GM06990 (cell line): ENCODE measurements at regions not wholly inside any gene's neighbourhood (a gene's known extent, or its start where the extent isn't known, plus 50 kb on each side); places are given as distances from the start of the nearest gene placed in this dataset.

Experiments used
- DNase-seq: peaks from one replicate; pipeline ENCODE4 v3.0.0-alpha.2; 2011; ENCODE audit not compliant: insufficient read length; ENCODE audit errors: extremely low read depth
- H3K27me3 ChIP-seq: replicated peaks from 2 replicates; pipeline ENCODE4 v1.6.0; 2011; ENCODE audit warnings: low read length; ENCODE audit not compliant: control insufficient read depth, insufficient read depth
- H3K36me3 ChIP-seq: 2 replicates; pipeline ENCODE4 v1.5.1; 2011; ENCODE audit warnings: low read length; ENCODE audit not compliant: control insufficient read depth, insufficient read depth
- H3K4me3 ChIP-seq: replicated peaks from 2 replicates; pipeline ENCODE4 v1.5.1; 2011; ENCODE audit warnings: low read depth, mild to moderate bottlenecking, control low read depth, low read length
- TF ChIP-seq, protein P1 (sequence below): IDR thresholded peaks from 2 replicates; pipeline ENCODE4 v1.5.1; 2011; ENCODE audit warnings: low read length, control low read depth, mild to moderate bottlenecking, inconsistent platforms; ENCODE audit not compliant: insufficient read depth, poor library complexity, severe bottlenecking

DNA sequence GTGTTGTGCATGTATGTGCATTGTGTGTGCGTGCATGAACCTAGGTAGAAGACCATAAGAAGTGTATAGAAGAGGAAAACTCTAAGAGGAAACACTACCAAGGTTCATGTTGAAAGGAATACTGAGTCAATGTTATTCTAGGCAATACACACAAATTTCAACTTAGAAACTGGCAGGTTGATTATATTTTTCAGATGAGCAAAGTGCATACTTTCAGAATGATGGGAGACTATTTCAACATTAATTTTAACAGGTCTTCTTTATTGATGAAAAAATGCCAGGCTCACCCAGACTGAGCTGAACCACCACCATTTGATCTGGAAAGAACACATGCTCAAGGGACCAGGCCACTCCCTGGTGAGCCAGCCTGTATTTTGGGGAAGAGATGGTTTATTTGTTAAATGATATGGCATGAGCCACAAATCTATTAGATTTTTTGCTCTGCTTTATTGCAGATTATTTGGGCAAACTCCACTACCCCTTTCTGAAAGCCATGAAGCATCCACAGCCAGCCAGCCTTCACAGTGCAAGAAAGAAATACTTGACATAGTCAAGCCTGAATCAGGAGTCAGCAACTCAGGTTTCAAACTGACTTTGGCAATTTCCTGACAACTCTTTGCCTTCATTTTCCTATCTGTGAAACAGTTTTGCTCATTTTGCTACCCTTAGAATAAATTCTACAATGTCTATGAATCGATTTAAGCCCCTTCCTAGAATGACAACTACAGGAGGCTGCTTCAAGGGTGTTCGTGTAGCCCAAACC lies 368.9 kb downstream of the COG6 start:
- Histone ChIP-seq H3K4me3 (no peak overlapping the region), H3K36me3 (no peaks in the 10 kb centered on the region), H3K27me3 (no peaks in the 10 kb centered on the region)
- TF ChIP-seq, protein P1, sequence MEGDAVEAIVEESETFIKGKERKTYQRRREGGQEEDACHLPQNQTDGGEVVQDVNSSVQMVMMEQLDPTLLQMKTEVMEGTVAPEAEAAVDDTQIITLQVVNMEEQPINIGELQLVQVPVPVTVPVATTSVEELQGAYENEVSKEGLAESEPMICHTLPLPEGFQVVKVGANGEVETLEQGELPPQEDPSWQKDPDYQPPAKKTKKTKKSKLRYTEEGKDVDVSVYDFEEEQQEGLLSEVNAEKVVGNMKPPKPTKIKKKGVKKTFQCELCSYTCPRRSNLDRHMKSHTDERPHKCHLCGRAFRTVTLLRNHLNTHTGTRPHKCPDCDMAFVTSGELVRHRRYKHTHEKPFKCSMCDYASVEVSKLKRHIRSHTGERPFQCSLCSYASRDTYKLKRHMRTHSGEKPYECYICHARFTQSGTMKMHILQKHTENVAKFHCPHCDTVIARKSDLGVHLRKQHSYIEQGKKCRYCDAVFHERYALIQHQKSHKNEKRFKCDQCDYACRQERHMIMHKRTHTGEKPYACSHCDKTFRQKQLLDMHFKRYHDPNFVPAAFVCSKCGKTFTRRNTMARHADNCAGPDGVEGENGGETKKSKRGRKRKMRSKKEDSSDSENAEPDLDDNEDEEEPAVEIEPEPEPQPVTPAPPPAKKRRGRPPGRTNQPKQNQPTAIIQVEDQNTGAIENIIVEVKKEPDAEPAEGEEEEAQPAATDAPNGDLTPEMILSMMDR, result no peak
- no peak for DNase-seq

GRCh38 chr13:40024967-40025714 lies 369.7 kb downstream of the COG6 start:
- TF ChIP-seq, protein P1, result no peak
- Histone ChIP-seq H3K4me3 (no peak overlapping the region), H3K27me3 (no peaks in the 10 kb centered on the region), H3K36me3 (no peaks in the 10 kb centered on the region)
- no peak for DNase-seq

GRCh38 chr13:40026174-40026585 lies 370.7 kb downstream of the COG6 start:
- peak overlapping the region; percentile 7 for H3K4me3 ChIP-seq
- peak; percentile 75 for DNase-seq
- H3K36me3 ChIP-seq, result no peaks in the 10 kb centered on the region
- no peaks in the 10 kb centered on the region for H3K27me3 ChIP-seq
- TF ChIP-seq, protein P1, result no peak

DNA sequence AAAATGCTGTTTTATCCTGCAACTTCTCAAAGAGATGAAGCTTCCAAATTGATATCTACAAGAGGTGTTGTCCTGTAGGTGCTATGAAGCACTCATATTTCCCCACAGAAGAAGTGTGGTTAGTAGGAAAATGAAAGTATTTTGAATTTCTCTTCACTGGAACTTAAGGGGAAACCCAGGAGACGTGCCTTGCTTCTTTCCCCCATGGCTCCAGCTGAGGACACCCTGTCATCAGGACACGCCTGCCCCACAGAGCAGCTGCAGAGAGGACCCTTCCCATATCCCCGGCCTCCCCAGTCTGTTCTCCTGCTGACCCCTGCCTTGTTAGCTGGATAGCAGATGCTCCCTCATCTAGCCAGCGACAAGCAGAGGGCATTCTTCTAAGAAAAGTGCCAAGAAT lies 371.3 kb downstream of the COG6 start:
- DNase-seq, result no peak
- Histone ChIP-seq H3K36me3 (no peaks in the 10 kb centered on the region), H3K27me3 (no peaks in the 10 kb centered on the region), H3K4me3 (no peak overlapping the region; the same call in 1 of the 2 replicates)
- TF ChIP-seq, protein P1, result no peak

GRCh38 chr13:40028446-40028845 lies 373.0 kb downstream of the COG6 start:
- DNase-seq, result no peak
- Histone ChIP-seq H3K36me3 (no peaks in the 10 kb centered on the region), H3K27me3 (no peaks in the 10 kb centered on the region), H3K4me3 (no peak overlapping the region)
- TF ChIP-seq, protein P1, result no peak
